ENCODE measurements at regions not wholly inside any gene's neighbourhood (a gene's known extent, or its start where the extent isn't known, plus 50 kb on each side); places are given as distances from the start of the nearest gene placed in this dataset.

- no peak for DNase-seq (ENCODE audit: low read depth)
- no peak overlapping the region for H3K4me3 ChIP-seq (replicated peaks; ENCODE audit: low read depth, low read length)
- TF ChIP-seq CTCF (IDR thresholded peaks at IDR 0.05; ENCODE audit: low read length, missing control alignments) = no peak
Measured at GRCh38 chr10:57468894-57469432, 798.7 kb downstream of the IPMK start.

GRCh38 chr10:57465155-57465554 is 802.5 kb downstream of the IPMK start:
- no peak for TF ChIP-seq CTCF (IDR thresholded peaks at IDR 0.05; ENCODE audit: low read length, missing control alignments)
- no peak for DNase-seq (ENCODE audit: low read depth)
- H3K4me3 ChIP-seq (replicated peaks; ENCODE audit: low read depth, low read length) = no peak overlapping the region

- TF ChIP-seq CTCF (IDR thresholded peaks at IDR 0.05; ENCODE audit: low read length, missing control alignments) = no peak
- no peak overlapping the region for H3K4me3 ChIP-seq (replicated peaks; ENCODE audit: low read depth, low read length)
- no peak for DNase-seq (ENCODE audit: low read depth)
Measured at GRCh38 chr10:57460540-57460939, 807.2 kb downstream of the IPMK start.

GRCh38 chr10:57457972-57458512 is 809.7 kb downstream of the IPMK start:
- no peak overlapping the region for H3K4me3 ChIP-seq (replicated peaks; ENCODE audit: low read depth, low read length)
- TF ChIP-seq CTCF (IDR thresholded peaks at IDR 0.05; ENCODE audit: low read length, missing control alignments) = no peak
- DNase-seq (ENCODE audit: low read depth) = no peak

GRCh38 chr10:57430376-57430775 is 837.3 kb downstream of the IPMK start:
- no peak overlapping the region for H3K4me3 ChIP-seq (replicated peaks; ENCODE audit: low read depth, low read length)
- no peak for DNase-seq (ENCODE audit: low read depth)
- no peak for TF ChIP-seq CTCF (IDR thresholded peaks at IDR 0.05; ENCODE audit: low read length, missing control alignments)

- DNase-seq (ENCODE audit: low read depth) = no peak
- no peak for TF ChIP-seq CTCF (IDR thresholded peaks at IDR 0.05; ENCODE audit: low read length, missing control alignments)
- H3K4me3 ChIP-seq (replicated peaks; ENCODE audit: low read depth, low read length) = no peak overlapping the region
Measured at GRCh38 chr10:57420881-57421280, 846.8 kb downstream of the IPMK start.

- TF ChIP-seq CTCF (IDR thresholded peaks at IDR 0.05; ENCODE audit: low read length, missing control alignments) = no peak
- DNase-seq (ENCODE audit: low read depth) = no peak
- no peak overlapping the region for H3K4me3 ChIP-seq (replicated peaks; ENCODE audit: low read depth, low read length)
Measured at GRCh38 chr10:57418476-57418875, 849.2 kb downstream of the IPMK start.
